Neural crest cell (in vitro differentiated cells): ENCODE measurements at regions not wholly inside any gene's neighbourhood (a gene's known extent, or its start where the extent isn't known, plus 50 kb on each side); places are given as distances from the start of the nearest gene placed in this dataset.

Source experiments
- DNase-seq: peaks from one replicate; pipeline ENCODE4 v3.0.0; 2021; ENCODE audit warnings: low read depth, mixed read lengths, low spot score
- H3K27ac Mint-ChIP-seq: one replicate; pipeline ENCODE4 v1.8.0; 2021; ENCODE audit warnings: mild to moderate bottlenecking, mixed read lengths; ENCODE audit not compliant: unreplicated experiment
- H3K27me3 Mint-ChIP-seq: 2 replicates; pipeline ENCODE4 v1.8.0; 2021; ENCODE audit warnings: low read depth, mild to moderate bottlenecking, mixed read lengths
- H3K36me3 Mint-ChIP-seq: 2 replicates; pipeline ENCODE4 v1.8.0; 2021; ENCODE audit warnings: low read depth, mild to moderate bottlenecking, mixed read lengths
- H3K4me1 Mint-ChIP-seq: 2 replicates; pipeline ENCODE4 v1.8.0; 2021; ENCODE audit warnings: mixed read lengths
- H3K4me3 Mint-ChIP-seq: one replicate; pipeline ENCODE4 v1.8.0; 2021; ENCODE audit warnings: mild to moderate bottlenecking, mixed read lengths
- H3K9me3 Mint-ChIP-seq: 2 replicates; pipeline ENCODE4 v1.8.0; 2021; ENCODE audit warnings: mixed read lengths
- TF ChIP-seq, protein P1 (sequence below): fragments of 200-600 bp; sonication (generic); conservative IDR thresholded peaks from 2 replicates; pipeline ENCODE4 v1.5.0; 2021; ENCODE audit warnings: antibody characterized with exemption, mild to moderate bottlenecking

- peaks cover 5% of the 10 kb centered on the region for H3K27me3 Mint-ChIP-seq
- H3K36me3 Mint-ChIP-seq = no peaks in the 10 kb centered on the region
- H3K9me3 Mint-ChIP-seq = peaks cover 3% of the 10 kb centered on the region
- no peaks in the 10 kb centered on the region for H3K4me1 Mint-ChIP-seq
- no peak for DNase-seq
- no peak overlapping the region for H3K4me3 Mint-ChIP-seq
- H3K27ac Mint-ChIP-seq = no peak overlapping the region
- TF ChIP-seq, protein P1, sequence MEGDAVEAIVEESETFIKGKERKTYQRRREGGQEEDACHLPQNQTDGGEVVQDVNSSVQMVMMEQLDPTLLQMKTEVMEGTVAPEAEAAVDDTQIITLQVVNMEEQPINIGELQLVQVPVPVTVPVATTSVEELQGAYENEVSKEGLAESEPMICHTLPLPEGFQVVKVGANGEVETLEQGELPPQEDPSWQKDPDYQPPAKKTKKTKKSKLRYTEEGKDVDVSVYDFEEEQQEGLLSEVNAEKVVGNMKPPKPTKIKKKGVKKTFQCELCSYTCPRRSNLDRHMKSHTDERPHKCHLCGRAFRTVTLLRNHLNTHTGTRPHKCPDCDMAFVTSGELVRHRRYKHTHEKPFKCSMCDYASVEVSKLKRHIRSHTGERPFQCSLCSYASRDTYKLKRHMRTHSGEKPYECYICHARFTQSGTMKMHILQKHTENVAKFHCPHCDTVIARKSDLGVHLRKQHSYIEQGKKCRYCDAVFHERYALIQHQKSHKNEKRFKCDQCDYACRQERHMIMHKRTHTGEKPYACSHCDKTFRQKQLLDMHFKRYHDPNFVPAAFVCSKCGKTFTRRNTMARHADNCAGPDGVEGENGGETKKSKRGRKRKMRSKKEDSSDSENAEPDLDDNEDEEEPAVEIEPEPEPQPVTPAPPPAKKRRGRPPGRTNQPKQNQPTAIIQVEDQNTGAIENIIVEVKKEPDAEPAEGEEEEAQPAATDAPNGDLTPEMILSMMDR = no peak
Measured at GRCh38 chr7:98518159-98518947, 98.7 kb upstream of the NPTX2 start.

DNA sequence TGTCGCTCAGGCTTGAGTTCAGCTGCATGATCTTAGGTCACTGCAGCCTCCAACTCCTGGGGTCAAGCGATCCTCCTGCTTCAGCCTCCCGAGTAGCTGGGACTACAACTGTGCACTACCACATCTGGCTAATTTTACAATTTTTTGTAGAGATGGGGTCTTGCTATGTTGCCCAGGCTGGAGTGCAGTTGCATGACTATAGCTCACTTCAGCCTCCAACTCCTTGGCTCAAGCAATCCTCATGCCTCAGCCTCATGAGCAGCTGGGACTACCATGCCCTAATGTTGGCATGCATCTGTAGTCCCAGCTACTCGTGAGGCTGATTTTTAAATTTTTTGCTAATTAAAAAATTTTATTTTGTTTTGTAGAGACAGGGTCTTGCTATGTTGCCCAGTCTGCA is 101.9 kb upstream of the NPTX2 start:
- H3K4me3 Mint-ChIP-seq = no peak overlapping the region
- H3K36me3 Mint-ChIP-seq = no peaks in the 10 kb centered on the region
- no peaks in the 10 kb centered on the region for H3K4me1 Mint-ChIP-seq
- no peak overlapping the region for H3K27ac Mint-ChIP-seq
- DNase-seq = no peak
- H3K9me3 Mint-ChIP-seq = no peaks in the 10 kb centered on the region
- TF ChIP-seq, protein P1 = no peak
- peaks cover 9% of the 10 kb centered on the region for H3K27me3 Mint-ChIP-seq

DNA sequence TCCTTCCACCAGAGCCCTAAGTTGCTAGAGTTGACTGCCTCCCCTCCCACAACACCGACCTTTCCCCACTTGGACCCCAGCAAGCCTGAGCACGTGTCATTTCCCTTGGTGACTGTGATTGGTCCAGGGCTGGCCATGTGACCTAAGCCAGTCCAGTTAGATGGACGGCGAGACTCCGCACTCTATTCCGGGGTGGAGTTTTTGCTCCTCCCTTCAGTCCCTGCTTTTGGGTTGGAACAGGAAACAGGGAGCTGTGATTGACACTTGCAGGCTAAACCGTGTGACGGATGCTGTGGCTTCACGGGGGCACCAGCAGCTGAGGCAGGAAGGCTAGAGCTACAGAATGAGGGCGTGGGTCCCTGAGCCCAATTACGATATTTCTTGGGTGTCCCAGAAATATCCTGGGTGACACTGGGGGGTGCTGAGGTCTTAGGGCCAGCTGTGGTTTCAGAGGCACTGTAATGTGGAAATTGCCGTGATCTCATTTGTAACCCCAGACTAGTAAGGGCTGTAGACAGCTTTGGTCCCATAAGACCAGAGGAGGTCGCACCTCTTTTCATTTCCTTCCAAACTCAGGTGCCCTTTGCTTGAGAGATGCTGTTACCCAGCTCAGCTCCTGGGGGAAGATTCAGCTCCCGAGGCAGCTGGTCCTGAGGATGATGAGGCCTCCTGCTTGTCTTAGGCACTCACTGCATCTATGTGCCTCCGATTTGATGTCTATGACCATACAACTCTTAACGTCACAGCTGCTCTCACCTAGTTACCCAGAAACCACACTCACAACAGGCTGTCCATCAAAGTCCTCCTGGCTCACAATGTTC is 102.7 kb upstream of the NPTX2 start:
- Mint-ChIP-seq H3K36me3 (no peaks in the 10 kb centered on the region), H3K9me3 (no peaks in the 10 kb centered on the region), H3K27ac (no peak overlapping the region), H3K4me1 (no peaks in the 10 kb centered on the region), H3K27me3 (peaks cover 13% of the 10 kb centered on the region), H3K4me3 (no peak overlapping the region)
- TF ChIP-seq, protein P1 = no peak
- DNase-seq = no peak

DNA sequence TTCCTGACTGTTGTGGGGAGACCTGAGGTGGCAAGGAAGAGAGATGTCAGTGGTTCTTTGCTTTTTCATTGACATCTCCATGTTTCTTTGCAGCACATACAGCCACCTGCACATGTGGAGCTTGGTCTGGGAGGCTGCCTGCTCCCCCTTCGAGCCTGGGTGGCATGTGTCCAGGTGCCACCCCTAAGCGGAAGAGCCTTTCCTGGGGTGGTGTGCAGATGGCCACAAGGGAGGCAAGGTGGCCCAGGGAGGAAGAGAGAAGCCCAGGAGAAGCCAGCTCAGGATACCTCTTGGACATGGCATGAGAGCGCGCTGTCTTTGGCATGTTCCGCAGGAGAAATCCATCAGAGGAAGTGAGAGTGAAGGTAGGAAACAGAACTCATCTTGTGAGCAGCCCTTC is 105.9 kb upstream of the NPTX2 start:
- Mint-ChIP-seq H3K4me3 (no peak overlapping the region), H3K4me1 (no peaks in the 10 kb centered on the region), H3K36me3 (no peaks in the 10 kb centered on the region), H3K9me3 (no peaks in the 10 kb centered on the region), H3K27ac (no peak overlapping the region), H3K27me3 (peaks cover 42% of the 10 kb centered on the region)
- TF ChIP-seq, protein P1 = no peak
- no peak for DNase-seq

DNA sequence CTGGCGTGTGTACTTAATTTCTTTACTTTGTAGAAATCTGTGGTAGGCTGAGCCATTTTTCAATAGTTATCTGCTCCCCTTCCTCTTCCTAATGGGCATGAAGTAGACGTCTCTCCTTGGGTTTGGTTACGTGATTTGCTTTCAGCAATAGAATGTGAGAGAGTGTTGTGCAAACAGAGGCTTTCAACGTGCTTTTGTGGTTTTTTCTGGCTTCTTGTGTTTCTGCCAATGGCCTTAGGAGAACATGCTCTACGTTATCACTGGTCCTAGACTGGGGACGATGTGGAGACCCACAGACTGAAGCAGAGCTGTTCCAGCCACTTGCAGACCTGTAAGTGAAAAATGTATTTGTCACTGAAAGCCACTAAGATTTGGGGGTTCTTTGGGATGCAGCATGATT is 107.2 kb upstream of the NPTX2 start:
- TF ChIP-seq, protein P1 = no peak
- H3K36me3 Mint-ChIP-seq = no peaks in the 10 kb centered on the region
- peaks cover 47% of the 10 kb centered on the region for H3K27me3 Mint-ChIP-seq

More for the DNA sequence above, 107.2 kb upstream of the NPTX2 start:
- no peak for DNase-seq
- no peaks in the 10 kb centered on the region for H3K9me3 Mint-ChIP-seq
- no peak overlapping the region for H3K27ac Mint-ChIP-seq
- H3K4me3 Mint-ChIP-seq = no peak overlapping the region
- H3K4me1 Mint-ChIP-seq = no peaks in the 10 kb centered on the region
